ENCODE measurements at regions not wholly inside any gene's neighbourhood (a gene's known extent, or its start where the extent isn't known, plus 50 kb on each side); places are given as distances from the start of the nearest gene placed in this dataset.
"Not testable (repeated sequence)": the region's sequence is repeated elsewhere in the genome, so short reads cannot be mapped to it uniquely, and the experiment has no call there.

DNA sequence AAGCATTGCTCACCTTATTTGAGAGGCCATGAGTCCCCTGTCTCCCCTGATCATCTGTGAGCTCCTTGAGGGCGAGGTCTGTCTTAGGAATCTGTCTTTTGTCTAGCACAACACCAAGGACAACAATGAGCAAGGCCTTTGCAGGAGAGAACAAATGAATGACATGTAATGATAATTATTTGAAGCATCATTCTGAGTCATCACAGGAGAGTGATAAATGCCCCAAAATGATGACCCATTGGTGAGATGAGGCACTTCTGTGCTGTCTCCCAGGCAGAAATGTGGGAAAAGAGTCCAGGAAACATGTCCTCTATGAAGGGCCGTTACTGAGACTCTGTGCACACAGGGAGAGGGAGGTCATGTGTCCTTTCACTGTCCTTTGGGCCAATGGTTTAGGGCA, 105.2 kb upstream of the LRFN2 start:
- no peak for DNase-seq (ENCODE audit: low read depth in 2 of 2)

DNA sequence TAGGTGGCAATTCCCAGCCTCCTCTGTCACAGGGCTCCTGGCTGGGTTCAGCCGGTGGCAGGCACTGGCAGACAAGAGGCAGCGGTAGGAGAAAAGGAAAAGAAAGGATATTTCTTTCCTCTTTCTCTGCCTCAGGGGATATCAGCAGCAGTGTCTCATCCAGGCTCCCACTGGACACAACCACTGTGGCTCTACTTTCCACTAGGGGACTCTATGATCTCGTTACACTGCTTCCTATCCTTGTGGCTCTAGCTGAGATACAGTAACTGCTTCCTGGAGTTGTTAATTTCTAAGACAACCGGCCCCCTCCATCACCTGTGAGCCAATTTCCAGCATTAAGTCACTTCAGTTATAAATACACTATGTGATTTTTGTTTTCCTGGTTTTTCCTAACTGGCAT, 102.0 kb upstream of the LRFN2 start:
- DNase-seq (ENCODE audit: low read depth in 2 of 2), result no peak

DNA sequence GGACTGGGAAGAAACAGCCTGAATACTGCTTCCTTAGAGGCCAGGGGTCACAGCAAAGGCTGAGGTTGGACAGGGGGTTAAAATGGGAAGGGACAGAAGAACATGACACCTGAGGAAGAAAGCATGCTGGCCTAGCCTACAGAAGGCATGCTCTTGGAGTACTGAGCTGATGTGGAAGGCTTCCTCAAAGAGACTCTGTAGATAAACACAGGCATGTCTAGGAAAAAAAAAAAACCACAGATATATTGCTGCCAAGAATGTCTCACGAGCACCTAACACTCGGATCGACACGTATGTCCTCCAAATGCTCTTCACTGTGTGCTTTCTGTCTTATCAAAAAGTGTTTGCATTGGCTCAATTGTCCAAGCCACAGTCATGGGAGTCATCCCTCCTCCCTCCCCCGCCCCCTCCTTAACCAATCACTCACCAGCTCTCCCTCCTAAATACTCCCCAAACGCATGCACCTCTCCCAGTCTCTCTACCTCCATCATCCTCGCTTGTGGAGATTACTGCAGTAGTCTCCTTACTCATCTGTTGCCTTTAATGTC, 101.1 kb upstream of the LRFN2 start:
- DNase-seq (ENCODE audit: low read depth in 2 of 2), result no peak

DNA sequence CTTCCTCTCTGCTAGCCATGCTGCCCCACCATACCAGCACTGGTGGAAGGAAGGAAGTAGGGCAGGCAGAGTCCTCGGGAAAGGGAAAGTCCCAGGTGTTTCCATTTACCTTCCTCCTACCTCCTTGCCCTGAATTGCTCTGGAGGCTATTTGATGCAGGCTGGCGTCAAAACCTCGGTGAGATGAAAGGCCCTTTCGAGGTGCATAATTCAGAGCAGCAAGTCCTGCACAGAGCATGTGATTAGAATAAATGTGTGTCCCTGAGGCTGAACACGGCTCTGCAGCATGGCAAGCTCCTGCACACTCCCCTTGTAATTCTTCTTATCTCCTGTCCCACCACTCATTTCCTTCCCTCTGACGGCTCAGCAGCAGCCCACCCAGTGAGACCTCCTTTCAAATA, 98.7 kb upstream of the LRFN2 start:
- DNase-seq (ENCODE audit: low read depth in 2 of 2), result no peak

DNA sequence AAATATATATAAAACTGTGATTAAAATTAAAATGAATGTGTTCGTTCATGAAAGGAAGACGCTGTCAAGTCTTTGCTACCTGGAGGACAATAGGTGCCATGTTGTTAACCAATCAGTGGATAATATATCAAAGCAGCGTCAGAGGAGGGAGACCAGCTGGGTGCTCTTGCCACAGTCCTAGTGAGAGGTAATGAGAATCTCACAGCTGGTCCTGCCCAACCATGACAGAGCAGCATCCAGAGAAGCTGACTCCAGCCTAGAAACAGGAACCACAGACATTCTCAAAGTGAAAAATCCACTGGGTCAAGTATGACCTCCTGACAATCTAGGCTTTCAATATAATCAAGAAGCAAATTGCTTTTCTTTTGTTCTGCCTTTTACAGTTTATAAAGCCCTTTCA, 94.5 kb upstream of the LRFN2 start:
- DNase-seq (ENCODE audit: low read depth in 2 of 2), result no peak

DNA sequence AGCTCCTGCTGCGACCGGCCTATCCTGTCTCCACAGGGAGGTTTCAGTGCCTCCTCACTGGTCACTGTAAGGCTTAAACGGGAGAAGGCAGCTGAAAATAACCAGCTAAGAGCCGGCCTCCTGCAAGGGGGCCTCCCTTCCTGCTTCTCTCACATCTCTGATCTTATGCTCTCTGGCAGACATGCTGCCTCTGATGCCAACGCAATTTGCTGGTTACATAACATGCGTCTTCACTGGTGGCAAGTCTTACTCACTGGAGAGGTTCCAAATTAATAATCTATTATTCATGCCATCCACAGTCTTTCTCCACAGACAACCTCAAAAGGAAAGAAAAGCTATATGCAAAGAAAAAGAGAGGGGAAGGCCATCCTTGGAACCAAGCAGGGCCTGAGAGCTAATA, 91.8 kb upstream of the LRFN2 start:
- DNase-seq (ENCODE audit: low read depth in 2 of 2), result no peak

DNA sequence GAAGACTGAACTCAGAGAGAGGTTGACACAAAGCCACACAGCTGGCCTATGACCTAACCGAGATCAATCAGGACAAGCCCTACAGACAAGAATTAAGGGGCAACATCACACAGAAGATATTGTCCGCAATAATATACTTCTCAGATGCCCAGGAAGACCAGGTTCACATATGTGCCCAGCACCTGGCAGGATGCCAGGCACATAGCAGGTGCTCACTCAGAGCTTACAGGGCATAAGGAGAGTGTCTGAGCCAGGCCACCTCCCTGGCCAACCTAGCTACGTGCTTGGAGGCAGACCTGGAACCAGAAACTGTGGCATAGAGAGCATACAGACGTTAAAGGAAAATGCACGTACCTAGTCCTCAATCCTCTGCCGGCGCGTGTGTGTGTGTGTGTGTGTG, 87.0 kb upstream of the LRFN2 start:
- no peak for DNase-seq (ENCODE audit: low read depth in 2 of 2)

DNA sequence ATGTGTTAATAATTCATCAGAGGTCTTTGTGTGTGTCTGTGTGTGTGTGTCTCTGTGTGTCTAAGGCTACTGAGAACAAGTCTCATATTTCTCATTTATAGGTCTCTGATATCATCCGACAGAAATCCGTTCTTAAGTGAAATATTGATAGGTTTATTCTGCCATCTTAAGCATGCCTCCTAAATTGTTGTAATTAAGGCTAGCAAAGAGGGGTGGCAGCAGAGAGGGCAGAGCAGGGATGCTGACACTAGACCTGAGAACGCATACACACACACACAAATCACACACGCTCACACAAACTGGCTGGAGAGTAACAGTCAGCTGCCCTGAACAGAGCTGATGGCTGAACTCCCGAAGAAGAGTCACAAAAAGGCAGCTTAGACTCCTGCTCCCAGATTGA, 84.9 kb upstream of the LRFN2 start:
- no peak for DNase-seq (ENCODE audit: low read depth in 2 of 2)

DNA sequence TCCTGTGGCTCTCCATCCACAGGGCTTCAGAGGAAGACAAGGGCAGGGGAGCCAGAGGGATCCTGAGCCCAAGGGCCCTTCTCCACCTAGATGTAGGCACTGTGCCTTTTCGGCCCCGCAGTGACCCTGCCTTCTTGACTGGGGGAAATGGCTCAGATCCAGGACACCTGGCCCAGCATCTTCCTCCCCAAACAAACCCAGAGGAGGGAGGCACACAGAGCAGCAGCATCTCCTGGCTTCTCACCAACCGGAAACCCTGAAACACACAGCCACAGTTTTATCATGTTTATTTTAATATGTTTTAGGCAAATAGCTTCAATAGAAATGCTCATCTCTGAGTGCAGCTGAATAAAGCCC, 84.5 kb upstream of the LRFN2 start:
- DNase-seq (ENCODE audit: low read depth in 2 of 2), result no peak

DNA sequence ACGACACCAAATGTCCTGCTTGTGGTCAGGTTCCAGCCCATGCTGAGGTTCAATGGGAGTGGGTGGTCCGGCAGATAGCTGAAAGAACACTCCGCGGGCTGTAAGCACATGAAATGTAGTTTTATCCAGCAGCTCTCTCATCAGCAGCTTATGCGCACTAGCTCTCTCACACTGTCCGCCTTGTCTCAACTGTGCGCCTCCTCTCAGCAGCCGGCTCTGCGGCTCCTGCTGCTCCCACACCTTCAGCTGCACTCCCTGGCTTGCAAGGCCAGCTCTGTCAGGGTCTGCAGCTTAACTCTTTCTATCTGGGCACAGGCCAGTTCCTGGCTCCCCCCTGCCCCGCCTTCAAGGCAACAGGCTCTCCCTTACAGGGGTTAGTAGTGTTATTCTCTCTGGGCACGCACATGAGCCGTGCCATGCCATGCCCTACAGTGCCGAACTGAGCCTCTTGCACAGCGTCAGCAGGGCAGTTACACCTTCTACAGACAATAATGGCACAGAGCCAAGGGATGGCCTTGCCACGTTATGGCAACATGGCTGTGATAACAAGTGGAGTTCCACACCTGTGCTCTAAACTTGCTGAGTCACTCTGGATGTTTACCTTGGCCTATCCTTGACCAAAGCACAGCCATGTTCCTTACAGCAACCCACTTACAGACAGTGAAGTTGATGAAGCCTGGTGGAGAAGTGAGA, 84.0 kb upstream of the LRFN2 start:
- DNase-seq (ENCODE audit: low read depth in 2 of 2), result no peak

DNA sequence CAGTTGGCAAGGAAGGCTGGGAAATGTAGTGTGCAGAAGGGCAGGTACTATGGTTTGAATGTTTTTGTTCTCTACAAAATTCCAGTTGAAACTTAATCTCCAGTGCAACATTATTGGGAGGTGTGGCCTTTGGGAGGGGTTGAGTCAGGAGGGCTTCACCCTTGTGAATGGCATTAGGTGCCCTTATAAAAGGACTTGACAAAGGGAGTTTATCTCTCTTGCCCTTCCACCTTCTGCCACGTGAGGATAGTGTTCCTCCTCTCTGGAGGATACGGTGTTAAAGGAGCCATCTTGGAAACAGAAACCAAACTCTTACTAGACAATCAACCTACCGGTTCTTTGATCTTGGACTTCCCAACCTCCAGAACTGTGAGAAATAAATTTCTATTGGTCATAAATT, 82.2 kb upstream of the LRFN2 start:
- DNase-seq (ENCODE audit: low read depth in 2 of 2), result no peak

DNA sequence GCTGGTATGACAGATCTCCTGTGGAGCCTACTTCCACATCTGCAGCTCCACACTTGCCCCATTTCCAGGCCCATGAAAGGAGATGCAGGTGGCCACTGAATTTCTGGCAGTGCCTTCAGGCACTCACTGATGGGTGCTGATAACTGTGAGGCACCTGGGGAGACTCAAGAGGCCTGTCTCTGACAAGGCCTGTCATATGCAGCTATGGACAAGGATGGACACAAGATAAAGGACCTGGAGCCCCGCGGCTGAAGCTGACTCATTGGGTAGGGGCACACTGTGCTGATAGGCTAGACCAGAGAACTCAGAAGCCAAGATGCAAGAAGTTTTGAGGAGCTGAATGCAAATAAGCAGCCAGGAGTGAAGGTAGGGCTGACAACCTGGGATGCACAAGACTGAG, 81.0 kb upstream of the LRFN2 start:
- no peak for DNase-seq (ENCODE audit: low read depth in 2 of 2)

DNA sequence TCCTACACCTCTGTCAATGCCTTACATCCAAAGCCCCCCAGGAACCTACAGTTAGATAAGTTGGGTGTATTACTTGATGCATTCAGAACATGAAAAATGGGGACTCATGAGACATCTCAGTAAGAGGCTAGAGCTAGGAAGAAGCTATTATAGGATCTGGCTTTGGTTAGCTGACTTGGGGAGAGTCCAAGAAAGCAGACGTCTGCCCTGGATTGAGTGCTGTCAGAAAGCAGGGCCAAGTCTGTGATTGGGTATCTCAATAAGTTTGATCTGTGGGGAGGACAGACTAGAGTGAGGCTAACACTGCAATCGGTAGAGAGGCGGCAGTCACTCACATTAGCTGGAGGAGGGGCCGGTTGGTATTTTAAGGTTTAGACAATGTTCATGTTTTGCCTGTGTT, 79.4 kb upstream of the LRFN2 start:
- DNase-seq (ENCODE audit: low read depth in 2 of 2), result no peak

DNA sequence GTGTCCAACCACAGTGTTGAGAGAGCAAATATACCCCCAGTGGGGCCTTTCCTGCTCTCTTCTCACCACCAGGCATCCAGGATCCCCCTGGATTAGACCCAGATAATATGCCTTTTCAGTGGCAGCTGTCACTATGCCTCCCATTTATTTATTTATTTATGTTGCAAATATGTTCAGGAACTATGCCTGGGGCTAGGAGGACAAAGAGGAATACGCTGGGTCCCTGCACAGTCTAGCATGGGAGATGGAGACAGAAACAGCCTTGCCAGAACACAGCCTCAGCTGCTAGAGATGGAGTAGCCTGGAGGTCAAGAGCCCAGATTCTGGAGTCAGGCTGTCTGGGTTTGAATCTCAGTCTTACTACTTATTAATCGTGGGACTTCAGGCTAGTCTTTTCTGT, 74.6 kb upstream of the LRFN2 start:
- no peak for DNase-seq (ENCODE audit: low read depth in 2 of 2)

DNA sequence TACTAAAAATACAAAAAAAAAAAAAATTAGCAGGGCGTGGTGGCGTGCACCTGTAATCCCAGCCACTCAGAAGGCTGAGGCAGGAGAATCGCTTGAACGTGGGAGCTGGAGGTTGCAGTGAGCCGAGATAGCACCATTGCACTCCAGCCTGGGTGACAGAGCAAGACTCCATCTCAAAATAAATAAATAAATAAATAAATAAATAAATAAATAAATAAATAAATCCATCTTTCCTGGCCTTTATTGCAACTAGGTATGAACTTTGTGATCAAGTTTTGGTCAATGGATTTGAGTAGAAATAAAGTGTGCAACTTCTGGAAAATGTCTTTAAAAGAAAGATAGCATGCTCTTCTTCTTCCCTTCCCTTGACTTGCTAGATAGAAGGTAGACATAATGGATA, 69.6 kb upstream of the LRFN2 start:
- not testable (repeated sequence) for DNase-seq (ENCODE audit: low read depth in 2 of 2)

DNA sequence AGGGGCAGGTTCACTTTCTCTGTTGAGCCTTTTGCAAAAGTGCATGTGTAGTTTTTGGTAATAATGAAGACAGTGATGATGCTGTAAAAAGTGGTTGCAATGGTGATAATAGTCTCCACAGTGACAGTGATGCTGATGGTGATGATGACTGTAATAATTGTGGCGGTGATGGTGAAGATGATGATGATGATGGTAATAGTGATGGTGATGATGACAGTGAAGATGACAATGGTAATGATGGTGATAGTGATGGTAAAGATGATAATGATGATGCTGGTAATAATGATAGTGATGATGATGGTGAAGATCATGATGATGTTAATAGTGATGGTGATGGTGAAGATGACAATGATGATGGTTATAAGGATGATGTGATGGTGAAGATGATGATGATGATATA, 67.7 kb upstream of the LRFN2 start:
- no peak for DNase-seq (ENCODE audit: low read depth in 2 of 2)

DNA sequence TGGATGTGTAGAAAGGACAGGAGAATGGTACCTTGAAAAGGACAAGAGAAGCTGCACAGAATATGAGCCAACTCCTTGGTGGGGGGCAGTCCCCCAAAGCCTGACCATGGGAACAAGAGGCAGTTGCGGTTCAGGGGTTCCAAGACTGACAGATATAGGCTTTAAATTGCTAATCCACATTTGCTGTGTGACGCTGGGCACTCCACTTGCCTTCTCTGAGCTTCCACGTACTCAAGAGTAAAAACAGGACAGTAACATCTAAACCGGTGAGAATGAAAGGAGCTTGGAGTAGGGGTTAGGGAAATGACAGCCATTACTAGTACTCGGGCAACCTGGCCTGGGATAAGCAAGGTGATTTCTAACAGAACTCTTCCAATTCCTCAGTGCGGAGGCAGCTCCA, 57.9 kb upstream of the LRFN2 start:
- no peak for DNase-seq (ENCODE audit: low read depth in 2 of 2)

DNA sequence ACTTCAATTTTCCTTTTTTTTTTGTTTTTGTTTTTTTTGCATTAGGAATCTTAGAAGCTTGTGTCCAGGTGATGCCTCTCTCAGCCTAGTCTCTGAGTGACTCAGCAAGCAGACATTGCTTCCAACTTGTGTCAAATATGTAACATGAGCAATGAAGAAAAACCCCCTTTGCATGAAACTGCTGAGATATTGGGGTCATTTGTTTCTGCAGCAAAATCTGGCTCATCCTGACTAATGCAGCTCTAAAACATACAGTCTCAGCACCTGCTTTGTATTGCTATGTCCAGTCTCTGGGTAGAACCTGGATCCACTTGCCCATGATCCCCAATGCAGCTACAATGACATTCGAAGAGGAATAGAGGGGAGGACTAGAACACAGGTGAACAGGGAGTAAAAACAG, 55.7 kb upstream of the LRFN2 start:
- no peak for DNase-seq (ENCODE audit: low read depth in 2 of 2)

DNA sequence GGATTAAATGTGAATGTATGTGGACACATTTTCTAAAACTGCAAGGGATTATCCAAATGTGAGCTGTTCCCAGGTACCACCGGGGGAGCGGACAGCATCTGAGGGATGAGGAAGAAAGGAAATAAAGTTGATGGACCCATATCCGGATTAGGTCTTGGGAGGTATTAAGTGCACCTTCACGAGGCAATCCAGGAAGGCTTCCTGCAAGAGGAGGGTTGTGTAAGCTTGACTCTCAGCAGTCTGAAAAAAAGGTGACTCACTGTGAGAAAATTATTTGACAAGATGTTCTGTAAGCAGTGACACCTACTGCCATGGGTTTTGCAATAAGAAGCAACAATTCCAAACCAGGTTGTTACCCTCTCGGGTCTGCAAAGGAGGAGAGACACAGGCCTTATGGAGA, 55.0 kb upstream of the LRFN2 start:
- DNase-seq (ENCODE audit: low read depth in 2 of 2), result no peak

DNA sequence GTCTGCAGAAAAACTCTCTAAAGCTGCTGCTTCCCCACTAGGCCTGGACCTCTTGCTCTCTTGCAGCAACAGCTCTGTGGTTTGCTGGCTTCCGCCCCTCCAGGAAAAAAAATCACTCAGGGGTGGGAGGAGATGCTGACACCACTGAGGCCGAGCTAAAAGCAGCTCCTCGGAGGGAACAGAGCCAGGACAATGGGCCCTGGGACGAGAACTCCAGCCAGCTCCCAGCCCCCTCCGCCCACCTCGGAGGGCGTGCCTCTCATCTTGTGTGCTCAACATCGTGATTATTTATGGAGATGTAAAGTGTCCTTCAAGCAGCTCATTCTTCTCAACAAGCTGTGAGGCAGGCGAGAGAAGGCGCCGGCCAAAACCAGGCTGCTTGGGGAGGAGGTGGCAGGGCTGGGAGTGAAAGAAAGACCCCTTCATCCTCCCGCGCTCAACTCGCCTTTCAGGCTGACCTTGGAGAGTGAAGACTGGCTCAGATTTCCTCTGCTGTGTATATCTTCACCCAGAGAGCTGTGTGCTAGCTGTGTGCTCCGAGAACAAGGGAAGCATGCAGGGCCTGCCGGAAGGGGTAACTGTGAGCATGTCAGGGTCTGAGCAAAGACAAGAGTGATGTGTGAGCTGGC, 53.5 kb upstream of the LRFN2 start:
- DNase-seq (ENCODE audit: low read depth in 2 of 2), result no peak

Measured in activated CD4-positive, alpha-beta T cell treated with anti-CD3 and anti-CD28 coated beads for 24 hours (primary cell).